ENCODE measurements at regions not wholly inside any gene's neighbourhood (a gene's known extent, or its start where the extent isn't known, plus 50 kb on each side); places are given as distances from the start of the nearest gene placed in this dataset.
A peak's percentile ranks its signal among the peaks of the same experiment; 100 is the strongest.
"Not testable (repeated sequence)": the region's sequence is repeated elsewhere in the genome, so short reads cannot be mapped to it uniquely, and the experiment has no call there.

- DNase-seq = no peak
Observed at GRCh38 chr4:126544276-126544675, 1088.5 kb upstream of the INTU start.

GRCh38 chr4:126546197-126546596 lies 1086.6 kb upstream of the INTU start:
- not testable (repeated sequence) for DNase-seq

- DNase-seq = no peak
Observed at GRCh38 chr4:126547352-126547751, 1085.4 kb upstream of the INTU start.

GRCh38 chr4:126548890-126549289 lies 1083.9 kb upstream of the INTU start:
- no peak for DNase-seq

- no peak for DNase-seq
Observed at GRCh38 chr4:126552321-126552720, 1080.4 kb upstream of the INTU start.

GRCh38 chr4:126553248-126553647 lies 1079.5 kb upstream of the INTU start:
- no peak for DNase-seq

- DNase-seq = no peak
Observed at GRCh38 chr4:126558596-126558995, 1074.2 kb upstream of the INTU start.

- no peak for DNase-seq
Observed at GRCh38 chr4:126559961-126560360, 1072.8 kb upstream of the INTU start.

- DNase-seq = no peak
Observed at GRCh38 chr4:126560794-126561193, 1072.0 kb upstream of the INTU start.

- no peak for DNase-seq
Observed at GRCh38 chr4:126563389-126563788, 1069.4 kb upstream of the INTU start.

GRCh38 chr4:126564283-126564854 lies 1068.4 kb upstream of the INTU start:
- no peak for DNase-seq

GRCh38 chr4:126568652-126569570 lies 1063.8 kb upstream of the INTU start:
- no peak for DNase-seq

- no peak for DNase-seq
Observed at GRCh38 chr4:126572264-126572663, 1060.5 kb upstream of the INTU start.

- DNase-seq = peak; percentile 57
Observed at GRCh38 chr4:126582737-126583136, 1050.0 kb upstream of the INTU start.

GRCh38 chr4:126583509-126583908 lies 1049.2 kb upstream of the INTU start:
- peak; percentile 78 for DNase-seq

- DNase-seq = no peak
Observed at GRCh38 chr4:126591583-126591982, 1041.2 kb upstream of the INTU start.

GRCh38 chr4:126592088-126592487 lies 1040.7 kb upstream of the INTU start:
- DNase-seq = no peak

- no peak for DNase-seq
Observed at GRCh38 chr4:126593626-126594025, 1039.1 kb upstream of the INTU start.

GRCh38 chr4:126595643-126596042 lies 1037.1 kb upstream of the INTU start:
- DNase-seq = no peak

GRCh38 chr4:126599746-126600145 lies 1033.0 kb upstream of the INTU start:
- DNase-seq = no peak

GRCh38 chr4:126603210-126603609 lies 1029.5 kb upstream of the INTU start:
- DNase-seq = no peak

GRCh38 chr4:126603825-126604224 lies 1028.9 kb upstream of the INTU start:
- no peak for DNase-seq

- no peak for DNase-seq
Observed at GRCh38 chr4:126604268-126604867, 1028.4 kb upstream of the INTU start.

GRCh38 chr4:126610933-126611332 lies 1021.8 kb upstream of the INTU start:
- no peak for DNase-seq
